ENCODE measurements at regions not wholly inside any gene's neighbourhood (a gene's known extent, or its start where the extent isn't known, plus 50 kb on each side); places are given as distances from the start of the nearest gene placed in this dataset.

GRCh38 chr14:71441126-71441525 is 491.1 kb upstream of the RGS6 start:
- Histone ChIP-seq H2AK9ac (replicated peaks; ENCODE audit: low read depth, low read length, poor library complexity) (no peak overlapping the region), H3K56ac (ENCODE audit: extremely low read depth, insufficient read depth, low read length) (no peak overlapping the region; the same call in 1 of the 2 replicates), H4K8ac (ENCODE audit: low read depth in 2 of 2, low read length in 2 of 2) (no peak overlapping the region), H4K91ac (ENCODE audit: insufficient read depth, low read depth, low read length) (no peak overlapping the region), H3K4me3 (ENCODE audit: insufficient read depth, low read depth, low read length) (no peak overlapping the region), H3K4me2 (ENCODE audit: low read depth, low read length) (no peak overlapping the region), H2BK20ac (ENCODE audit: low read depth, low read length) (no peak overlapping the region), H2AFZ (replicated peaks; ENCODE audit: low read length, poor library complexity) (no peak overlapping the region), H2BK15ac (ENCODE audit: low read depth, low read length) (no peak overlapping the region), H3K27me3 (ENCODE audit: control insufficient read depth, insufficient read depth, low read length) (no peaks in the 10 kb centered on the region), H3K9ac (ENCODE audit: low read depth, low read length) (no peak overlapping the region), H3K9me3 (ENCODE audit: control insufficient read depth, insufficient read depth, low read length) (no peaks in the 10 kb centered on the region), H4K5ac (ENCODE audit: low read depth, low read length) (0 out of 2 replicates have a peak overlapping the region, but pooled peaks have one; percentile 28), H3K9me1 (ENCODE audit: insufficient read depth, low read length) (peaks cover 11% of the 10 kb centered on the region), H3K18ac (ENCODE audit: low read depth, low read length) (no peak overlapping the region), H3K79me1 (ENCODE audit: low read depth in 1 of 2, low read length in 2 of 2) (peaks cover 32 to 66% of the 10 kb centered on the region in 2 experiments), H3K36me3 (ENCODE audit: control insufficient read depth, insufficient read depth, low read length) (no peaks in the 10 kb centered on the region), H2AK5ac (ENCODE audit: low read depth, low read length) (no peak overlapping the region), H4K20me1 (ENCODE audit: insufficient read depth, low read length) (peaks cover 15% of the 10 kb centered on the region; the same call in 1 of the 2 replicates), H3K27ac (ENCODE audit: insufficient read depth, low read length) (no peak overlapping the region), H3K23ac (ENCODE audit: low read depth, low read length) (no peak overlapping the region), H3K4ac (ENCODE audit: low read depth, low read length) (no peak overlapping the region), H3K14ac (replicated peaks; ENCODE audit: low read depth, low read length) (no peak overlapping the region), H2BK120ac (ENCODE audit: low read depth, low read length) (no peak overlapping the region), H2BK5ac (ENCODE audit: low read depth, low read length, poor library complexity, severe bottlenecking) (no peak overlapping the region), H3K4me1 (ENCODE audit: control insufficient read depth, insufficient read depth, low read length) (peaks cover 13% of the 10 kb centered on the region)
- ChIA-PET POLR2A (ENCODE audit: unreplicated experiment) (no interaction called here), CTCF (interaction anchor here (0.6 kb wide), 1 partner anchor 25 kb away, joined by 3 read pairs; no protein-coding TSS in a partner anchor)
- ATAC-seq (ENCODE audit: low read depth) (no peak), DNase-seq (no peak)
- dilution Hi-C loops (cut with HindIII; ENCODE audit: low sequenced_read_pairs, unreplicated experiment) (no loop called here), in situ Hi-C loops (cut with MboI; ENCODE audit: low sequenced_read_pairs) (no loop called here), intact Hi-C loops (cut with micrococcal nuclease) (no loop called here)
- TF ChIP-seq POLR2A (IDR thresholded peaks at IDR 0.05; ENCODE audit: low read depth, low read length): no peak
- TF ChIP-seq CHD1 (IDR thresholded peaks at IDR 0.05; ENCODE audit: low read depth, low read length): no peak
- no peak for TF ChIP-seq MAZ (IDR thresholded peaks at IDR 0.05; ENCODE audit: borderline replicate concordance, low read depth, low read length)
- TF ChIP-seq CTCF (conservative IDR thresholded peaks at IDR 0.05; ENCODE audit: low read depth, low read length): no peak
- TF ChIP-seq BHLHE40 (IDR thresholded peaks at IDR 0.05; ENCODE audit: low read depth, low read length): no peak
- TF ChIP-seq, protein P1, sequence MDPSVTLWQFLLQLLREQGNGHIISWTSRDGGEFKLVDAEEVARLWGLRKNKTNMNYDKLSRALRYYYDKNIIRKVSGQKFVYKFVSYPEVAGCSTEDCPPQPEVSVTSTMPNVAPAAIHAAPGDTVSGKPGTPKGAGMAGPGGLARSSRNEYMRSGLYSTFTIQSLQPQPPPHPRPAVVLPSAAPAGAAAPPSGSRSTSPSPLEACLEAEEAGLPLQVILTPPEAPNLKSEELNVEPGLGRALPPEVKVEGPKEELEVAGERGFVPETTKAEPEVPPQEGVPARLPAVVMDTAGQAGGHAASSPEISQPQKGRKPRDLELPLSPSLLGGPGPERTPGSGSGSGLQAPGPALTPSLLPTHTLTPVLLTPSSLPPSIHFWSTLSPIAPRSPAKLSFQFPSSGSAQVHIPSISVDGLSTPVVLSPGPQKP (IDR thresholded peaks at IDR 0.05; ENCODE audit: borderline replicate concordance, low read depth, low read length): no peak
- no peak for TF ChIP-seq MAFK (IDR thresholded peaks at IDR 0.05; ENCODE audit: low read depth, low read length)
- TF ChIP-seq NFE2L2 (IDR thresholded peaks at IDR 0.05; ENCODE audit: low read depth, low read length): no peak
- no TSS peak for BruUV-seq (replicated peaks)
